HG03520 (cell line): ENCODE measurements at regions not wholly inside any gene's neighbourhood (a gene's known extent, or its start where the extent isn't known, plus 50 kb on each side); places are given as distances from the start of the nearest gene placed in this dataset.
"Not testable (repeated sequence)": the region's sequence is repeated elsewhere in the genome, so short reads cannot be mapped to it uniquely, and the experiment has no call there.

Experiments
- ATAC-seq: cut with Tn5 transposase; IDR thresholded peaks from one replicate; pipeline ENCODE4 v1.9.1; 2021; ENCODE audit warnings: mild to moderate bottlenecking, moderate library complexity; ENCODE audit not compliant: unreplicated experiment

GRCh38 chr3:30480156-30480555 is 126.2 kb upstream of the TGFBR2 start:
- ATAC-seq, result not testable (repeated sequence)

GRCh38 chr3:30480587-30480986 is 125.8 kb upstream of the TGFBR2 start:
- ATAC-seq, result no peak

GRCh38 chr3:30481241-30481640 is 125.2 kb upstream of the TGFBR2 start:
- ATAC-seq, result no peak

- ATAC-seq, result not testable (repeated sequence)
Observed at GRCh38 chr3:30484229-30484628, 122.2 kb upstream of the TGFBR2 start.

GRCh38 chr3:30486368-30486767 is 120.0 kb upstream of the TGFBR2 start:
- no peak for ATAC-seq

DNA sequence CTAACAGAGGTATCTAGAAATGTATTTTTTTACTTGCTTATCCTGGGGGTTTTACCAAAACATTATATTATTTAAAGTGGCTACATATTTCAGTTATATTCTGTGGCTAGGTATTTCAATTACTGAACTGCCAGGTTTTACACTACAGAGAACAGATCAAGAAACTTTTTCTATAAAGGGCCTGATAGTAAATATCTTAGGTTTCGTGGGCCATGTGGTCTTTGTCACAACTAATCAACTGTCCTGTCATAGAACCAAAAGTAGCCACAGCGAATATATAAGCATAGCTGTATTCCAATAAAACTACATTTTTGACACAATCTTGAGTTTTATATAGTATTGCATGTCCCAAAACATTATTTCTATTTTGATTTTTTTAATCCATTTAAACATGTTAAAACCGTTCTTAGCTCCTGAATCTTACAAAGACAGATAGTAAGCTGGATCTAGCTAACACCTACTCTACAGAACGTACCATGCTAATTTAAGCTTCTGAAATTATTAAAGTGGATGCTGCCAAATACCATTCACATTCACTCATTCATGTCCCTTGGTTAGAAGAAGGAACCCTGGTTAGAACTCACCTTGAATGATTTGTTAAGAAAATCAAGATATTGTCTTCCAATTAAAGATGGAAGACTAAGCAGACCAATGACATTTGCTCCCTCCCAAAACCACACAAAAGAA is 118.2 kb upstream of the TGFBR2 start:
- no peak for ATAC-seq

- ATAC-seq, result no peak
Observed at GRCh38 chr3:30492322-30493192, 113.8 kb upstream of the TGFBR2 start.

DNA sequence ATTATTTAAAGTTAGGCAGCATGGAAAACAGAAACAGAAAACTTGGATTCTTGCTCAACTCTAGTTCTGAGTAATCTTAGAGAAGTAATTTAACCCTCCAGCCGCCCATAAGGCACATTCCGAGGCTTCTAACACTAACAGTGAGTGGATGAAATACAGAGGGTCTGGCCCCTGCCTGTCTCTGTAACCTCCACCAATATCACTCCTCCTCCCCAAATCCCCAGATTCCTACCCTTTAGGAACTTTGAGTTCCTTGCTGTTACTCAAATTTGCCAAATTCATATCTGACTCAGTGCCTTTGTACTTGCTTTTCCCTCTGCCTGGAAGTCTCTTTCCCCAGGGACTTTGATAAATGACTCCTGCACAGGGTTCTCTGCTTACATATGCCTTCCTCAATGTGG is 112.5 kb upstream of the TGFBR2 start:
- ATAC-seq, result no peak

GRCh38 chr3:30495172-30496065 is 111.0 kb upstream of the TGFBR2 start:
- no peak for ATAC-seq

DNA sequence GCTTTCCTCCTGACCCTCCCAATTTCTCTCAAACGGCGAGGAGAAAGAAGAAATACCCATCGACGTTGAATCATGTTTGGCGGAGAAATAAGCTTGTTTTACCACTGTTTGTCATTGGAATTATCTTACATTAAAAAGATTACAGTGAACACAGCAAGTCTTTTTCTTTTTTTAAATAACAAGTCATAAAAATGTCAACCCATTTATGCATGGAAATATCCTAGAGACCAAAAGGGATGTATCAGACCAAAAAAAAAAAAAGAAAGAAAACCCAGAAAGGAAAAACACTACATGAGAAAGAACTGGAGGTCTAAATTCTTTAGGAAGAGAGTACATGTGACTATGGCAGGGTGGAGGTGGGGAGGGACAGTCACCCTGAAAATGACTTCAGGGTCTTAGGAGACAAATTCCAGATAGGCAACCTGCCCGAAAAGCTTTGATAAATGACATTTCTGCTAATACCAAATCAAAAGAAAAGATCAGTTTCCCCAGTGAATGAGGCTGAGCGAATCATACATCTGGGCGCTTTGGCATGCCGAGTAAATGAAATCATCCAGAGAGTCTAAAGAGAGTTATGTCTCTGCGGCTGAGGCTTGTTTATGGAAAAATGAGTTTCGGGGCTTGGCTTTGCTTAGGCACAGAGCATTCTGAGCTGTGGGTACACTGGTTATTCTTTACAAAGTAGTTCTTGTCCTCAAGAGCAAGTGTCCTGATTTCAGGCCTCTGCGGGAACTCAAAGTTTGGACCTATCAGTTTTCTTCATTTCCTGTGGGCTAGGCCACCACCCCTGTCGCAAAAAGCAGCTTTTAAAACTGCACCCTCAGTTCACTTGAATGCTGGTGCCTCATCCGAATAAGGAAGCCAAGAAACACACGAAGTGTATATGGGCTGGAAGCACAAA is 110.1 kb upstream of the TGFBR2 start:
- no peak for ATAC-seq

DNA sequence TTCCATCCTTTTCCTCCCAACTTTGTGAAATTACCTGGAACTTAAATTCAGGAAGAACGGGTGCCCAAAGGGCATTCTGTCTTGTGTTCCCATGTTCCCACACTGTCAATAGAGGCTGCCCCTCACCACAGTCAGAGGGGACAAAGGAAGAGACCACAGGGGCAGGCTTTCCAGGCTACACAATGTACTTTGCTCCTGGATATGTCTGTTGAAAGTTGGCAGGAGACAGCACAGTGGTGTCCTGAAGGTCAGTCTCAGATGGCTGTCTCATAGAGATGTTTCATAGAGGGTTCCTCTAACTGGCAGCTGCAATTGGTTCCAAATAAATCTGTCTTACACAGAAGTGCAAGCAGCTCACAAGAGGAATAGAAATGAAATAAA is 107.8 kb upstream of the TGFBR2 start:
- no peak for ATAC-seq

- peak; percentile 88 for ATAC-seq
Observed at GRCh38 chr3:30500666-30501399, 105.6 kb upstream of the TGFBR2 start.

GRCh38 chr3:30501526-30501925 is 104.9 kb upstream of the TGFBR2 start:
- no peak for ATAC-seq

GRCh38 chr3:30502051-30502741 is 104.2 kb upstream of the TGFBR2 start:
- ATAC-seq, result no peak

- peak; percentile 63 for ATAC-seq
Observed at GRCh38 chr3:30502742-30503073, 103.7 kb upstream of the TGFBR2 start.

DNA sequence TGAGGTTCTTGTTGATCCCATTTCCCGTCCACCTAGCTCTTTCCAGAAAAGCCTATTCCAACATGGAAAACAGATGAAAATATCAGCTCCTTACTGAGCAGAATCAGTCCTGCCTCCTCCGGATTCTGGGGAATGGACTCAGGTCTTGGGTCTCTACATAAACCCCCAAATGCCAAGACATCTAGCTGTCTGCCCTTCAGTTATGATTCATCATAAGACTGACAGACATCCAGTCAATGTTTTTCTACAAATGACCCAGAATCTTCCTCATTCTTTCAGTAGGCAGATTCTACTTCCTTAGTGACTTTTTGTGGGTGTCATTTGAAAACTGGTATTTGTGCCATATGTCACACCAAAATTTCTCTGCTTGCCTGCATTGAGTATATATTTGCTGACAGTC is 103.0 kb upstream of the TGFBR2 start:
- ATAC-seq, result no peak

- ATAC-seq, result no peak
Observed at GRCh38 chr3:30504939-30505338, 101.5 kb upstream of the TGFBR2 start.

- no peak for ATAC-seq
Observed at GRCh38 chr3:30505866-30506520, 100.4 kb upstream of the TGFBR2 start.

- ATAC-seq, result no peak
Observed at GRCh38 chr3:30508339-30508738, 98.1 kb upstream of the TGFBR2 start.
